ENCODE measurements at regions not wholly inside any gene's neighbourhood (a gene's known extent, or its start where the extent isn't known, plus 50 kb on each side); places are given as distances from the start of the nearest gene placed in this dataset.
A peak's percentile ranks its signal among the peaks of the same experiment; 100 is the strongest.

DNA sequence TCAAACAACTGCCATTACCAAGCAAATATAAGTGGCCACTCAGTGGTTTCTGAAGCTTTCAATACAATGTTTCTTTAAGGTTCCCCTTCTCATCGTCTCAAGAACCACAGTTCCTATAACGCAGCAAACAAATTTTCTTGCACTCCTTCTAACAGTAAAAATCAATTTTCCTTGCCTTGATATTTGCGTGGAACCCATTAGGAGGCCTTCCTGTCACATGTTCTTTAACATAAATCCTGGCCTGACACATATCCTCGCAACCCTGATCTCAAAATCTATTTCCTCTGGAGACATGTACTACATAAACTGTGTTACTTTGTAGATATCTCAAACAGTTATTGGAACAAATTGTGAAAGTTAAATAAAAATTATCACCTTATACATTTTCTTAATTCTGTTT, 65.9 kb upstream of the MANEA start:
- no peak for DNase-seq

DNA sequence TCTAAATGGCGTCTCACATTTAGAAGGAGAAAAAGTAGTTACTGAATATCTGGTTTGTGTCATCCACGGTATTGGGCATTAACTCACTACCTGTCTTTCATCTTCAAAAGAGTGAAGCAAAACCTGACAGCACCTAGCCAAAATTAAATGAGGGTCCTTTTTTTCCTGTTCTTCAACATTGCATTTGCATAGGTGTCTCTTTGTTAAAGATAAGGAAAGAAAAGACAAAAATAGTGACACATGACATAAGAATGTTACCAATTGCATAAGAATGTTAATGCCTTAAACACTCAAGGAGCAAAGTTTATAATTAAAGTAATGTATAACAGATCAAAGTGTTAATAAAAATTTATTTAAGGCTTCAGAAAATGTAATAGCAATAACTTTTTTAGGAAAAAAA, 61.4 kb upstream of the MANEA start:
- no peak for DNase-seq

DNA sequence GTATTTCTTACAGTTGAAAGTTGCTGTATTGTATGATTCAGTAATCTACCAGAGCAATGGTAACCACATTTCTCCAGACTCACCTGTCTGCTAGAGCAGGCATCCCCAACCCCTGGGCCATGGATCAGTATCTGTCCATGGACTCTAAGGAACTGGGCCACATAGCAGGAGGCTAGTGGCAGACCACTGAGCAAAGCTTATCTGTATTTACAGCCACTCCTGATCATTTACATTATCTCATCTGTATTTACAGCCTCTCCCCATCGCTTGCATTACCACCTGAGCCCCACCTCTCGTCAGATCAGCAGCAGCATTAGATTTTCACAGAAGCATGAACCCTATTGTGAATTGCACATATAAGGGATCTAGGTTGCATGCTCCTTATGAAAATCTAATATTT, 60.3 kb upstream of the MANEA start:
- DNase-seq: no peak

DNA sequence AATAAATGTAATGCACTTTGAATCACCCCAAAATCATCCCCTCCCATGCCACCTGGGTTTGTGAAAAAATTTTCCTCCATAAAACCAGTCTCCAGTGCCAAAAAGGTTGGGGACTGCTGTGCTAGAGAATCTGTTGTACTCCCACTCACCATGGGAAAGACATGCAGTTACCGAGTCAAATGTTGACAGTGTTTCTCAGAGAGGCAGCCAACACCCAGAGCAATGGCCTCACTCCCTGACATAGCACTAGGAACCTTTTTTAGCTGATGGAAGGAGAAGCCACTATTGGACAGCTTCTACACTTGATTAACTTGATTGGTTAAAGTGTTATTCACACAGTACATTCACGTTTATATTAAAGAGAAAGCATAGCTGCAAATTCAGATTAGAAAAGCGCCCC, 59.8 kb upstream of the MANEA start:
- DNase-seq: peak; percentile 6

DNA sequence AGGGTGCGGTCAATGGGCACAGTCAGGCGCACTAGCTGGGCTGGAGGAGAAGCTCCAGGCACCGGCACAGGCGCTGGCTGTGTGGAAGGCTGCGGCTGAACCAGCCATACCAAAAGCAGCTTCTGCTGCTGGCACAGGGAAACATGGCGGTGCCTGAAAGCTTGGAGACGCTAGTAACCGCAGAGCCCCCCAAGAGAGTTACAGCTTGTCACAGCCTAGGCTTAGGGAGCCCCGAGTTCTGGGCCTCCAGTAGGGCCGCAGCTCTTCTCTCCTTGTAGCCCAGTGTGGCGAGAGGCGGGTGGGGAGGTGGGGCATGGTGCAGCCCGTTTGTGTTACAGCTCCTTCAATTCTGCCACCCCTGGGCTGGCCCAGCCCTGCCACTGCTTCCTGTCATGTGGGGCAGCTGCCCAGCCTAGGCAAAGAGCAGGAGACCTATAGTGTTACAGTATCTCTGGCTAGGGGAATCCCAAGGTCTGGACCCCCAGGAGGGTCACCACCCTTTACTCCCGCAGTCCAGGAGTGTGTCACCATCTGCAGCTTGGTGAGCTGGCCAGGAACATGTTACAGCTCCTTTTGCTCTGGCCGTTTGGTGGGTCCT, 58.6 kb upstream of the MANEA start:
- DNase-seq: peak; percentile 32

DNA sequence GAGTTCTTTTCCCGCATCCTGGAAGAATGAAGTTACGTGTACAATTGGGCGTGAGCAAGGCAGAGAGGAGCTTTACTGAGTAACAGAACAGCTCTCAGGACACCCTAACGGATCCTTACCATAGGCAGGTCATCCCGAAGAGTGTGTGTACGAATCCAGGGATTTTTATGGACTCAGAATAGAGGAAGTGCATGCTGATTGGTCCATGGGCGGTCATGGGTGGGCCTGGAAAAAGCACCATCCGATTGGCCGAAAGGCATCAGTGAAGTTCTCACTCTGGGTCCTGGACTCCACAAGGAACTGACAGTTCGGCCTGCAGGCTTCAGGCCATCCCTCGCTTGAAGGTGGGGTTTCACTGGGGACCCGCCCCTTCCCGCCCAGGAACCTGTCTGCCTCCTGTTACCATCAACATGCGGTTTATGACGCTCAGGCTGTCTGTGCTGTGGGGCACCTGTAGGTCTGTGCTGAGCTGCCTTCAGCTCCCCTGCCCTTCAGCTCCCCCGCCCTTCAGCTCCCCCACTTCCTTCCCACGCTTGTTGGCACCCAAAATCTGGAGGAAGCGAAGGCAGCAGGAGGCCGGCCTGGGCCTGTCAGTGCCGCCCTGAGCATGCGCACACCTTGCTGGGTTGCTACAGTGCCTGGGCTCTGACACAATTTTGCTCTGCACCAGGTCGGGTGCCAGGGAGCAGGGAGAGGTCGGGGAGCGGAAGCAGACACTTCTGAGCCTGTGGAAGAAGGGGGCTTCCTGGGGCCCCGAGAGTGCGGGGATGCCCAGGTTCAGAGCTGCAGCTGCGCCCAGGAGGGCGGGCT, 57.9 kb upstream of the MANEA start:
- DNase-seq: peak; percentile 76

DNA sequence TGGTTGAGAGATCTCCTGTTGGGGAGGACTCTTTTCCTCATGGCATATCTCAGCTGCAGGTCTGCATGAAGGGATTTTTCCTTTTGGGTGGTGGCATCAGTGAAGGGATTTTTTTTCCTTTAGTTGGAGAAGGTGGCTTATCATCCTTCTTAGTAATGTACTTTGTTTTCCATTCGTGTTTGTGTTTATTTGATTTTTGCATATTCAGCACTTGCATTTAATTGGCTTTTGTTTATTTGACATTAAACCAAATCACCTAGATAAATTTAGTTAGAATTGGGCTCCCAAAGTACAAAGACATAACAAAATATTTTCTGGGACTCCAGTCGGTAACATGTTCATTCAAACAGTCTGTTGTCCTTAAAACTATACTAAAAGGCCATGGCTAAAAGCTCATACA, 56.2 kb upstream of the MANEA start:
- no peak for DNase-seq
